ENCODE measurements at regions not wholly inside any gene's neighbourhood (a gene's known extent, or its start where the extent isn't known, plus 50 kb on each side); places are given as distances from the start of the nearest gene placed in this dataset.

DNA sequence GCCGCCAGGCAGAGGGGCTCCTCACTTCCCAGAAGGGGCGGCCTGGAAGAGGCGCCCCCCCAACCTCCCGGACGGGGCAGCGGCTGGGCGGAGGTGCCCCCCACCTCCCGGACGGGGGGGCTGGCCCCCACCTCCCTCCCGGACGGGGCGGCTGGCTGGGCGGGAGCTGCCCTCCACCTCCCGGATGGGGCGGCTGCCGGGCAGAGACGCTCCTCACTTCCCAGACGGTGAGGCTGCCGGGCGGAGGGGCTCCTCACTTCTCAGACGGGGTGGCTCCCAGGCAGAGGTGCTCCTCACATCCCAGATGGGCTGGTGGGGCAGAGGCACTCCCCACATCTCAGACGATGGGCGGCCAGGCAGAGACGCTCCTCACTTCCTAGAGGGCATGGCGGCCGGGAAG lies 389.7 kb upstream of the EYS start:
- dilution Hi-C loops (cut with MboI; ENCODE audit: extremely low pct_ligation_motif_present, low sequenced_read_pairs) (no loop called here), intact Hi-C loops (cut with micrococcal nuclease) (no loop called here)
- Histone ChIP-seq H3K27ac (ENCODE audit: insufficient read depth, low read depth, low read length) (no peak overlapping the region), H3K9me3 (replicated peaks; ENCODE audit: control insufficient read depth, insufficient read depth, low read length) (peaks cover 2% of the 10 kb centered on the region), H3K36me3 (ENCODE audit: control insufficient read depth in 2 of 2, extremely low read depth in 1 of 2, insufficient read depth in 2 of 2, low read length in 2 of 2) (no peaks in the 10 kb centered on the region), H3K9ac (replicated peaks; ENCODE audit: extremely low read depth, insufficient read depth, low read length) (no peak overlapping the region), H3K4me3 (replicated peaks in 1 of 3; ENCODE audit: insufficient read depth in 1 of 3, low read depth in 1 of 3, low read length in 3 of 3) (no peak overlapping the region), H4K20me1 (replicated peaks; ENCODE audit: control insufficient read depth, extremely low read depth, insufficient read depth, low read length) (no peaks in the 10 kb centered on the region), H3K9me1 (replicated peaks; ENCODE audit: control insufficient read depth, extremely low read depth, insufficient read depth, low read length) (no peaks in the 10 kb centered on the region), H3K27me3 (ENCODE audit: control insufficient read depth in 2 of 2, insufficient read depth in 2 of 2, low read length in 2 of 2) (no peaks in the 10 kb centered on the region), H3K4me2 (ENCODE audit: insufficient read depth, low read length) (no peak overlapping the region), H3K4me1 (ENCODE audit: control insufficient read depth, extremely low read depth, insufficient read depth, low read length) (no peaks in the 10 kb centered on the region), H3K79me2 (ENCODE audit: control insufficient read depth, insufficient read depth, low read length) (no peaks in the 10 kb centered on the region), H2AFZ (ENCODE audit: low read depth, low read length) (no peak overlapping the region)
- FAIRE-seq (no peak), DNase-seq (ENCODE audit: low read depth, low spot score) (no peak)
- BruUV-seq (replicated peaks), result no TSS peak
- ChIA-PET CTCF (no interaction called here), POLR2A (no interaction called here)
- TF ChIP-seq MYC (IDR thresholded peaks at IDR 0.05; ENCODE audit: low read depth, low read length) (no peak), GATA2 (IDR thresholded peaks at IDR 0.05; ENCODE audit: insufficient read depth, insufficient read length, low read depth, low read length) (no peak), POLR2A (IDR thresholded peaks at IDR 0.05; ENCODE audit: low read depth, low read length) (no peak), FOS (IDR thresholded peaks at IDR 0.05; ENCODE audit: borderline replicate concordance, insufficient read depth, low read length) (no peak), EZH2 (IDR thresholded peaks at IDR 0.05; ENCODE audit: borderline replicate concordance, low read depth, low read length, severe bottlenecking) (no peak), POLR2AphosphoS5 (IDR thresholded peaks at IDR 0.05; ENCODE audit: insufficient read depth, low read depth, low read length) (no peak), MAX (IDR thresholded peaks at IDR 0.05; ENCODE audit: insufficient read depth, insufficient read length) (no peak), JUN (IDR thresholded peaks at IDR 0.05; ENCODE audit: borderline replicate concordance, insufficient read depth, insufficient read length, low read depth) (no peak)
- TF ChIP-seq, protein P1, sequence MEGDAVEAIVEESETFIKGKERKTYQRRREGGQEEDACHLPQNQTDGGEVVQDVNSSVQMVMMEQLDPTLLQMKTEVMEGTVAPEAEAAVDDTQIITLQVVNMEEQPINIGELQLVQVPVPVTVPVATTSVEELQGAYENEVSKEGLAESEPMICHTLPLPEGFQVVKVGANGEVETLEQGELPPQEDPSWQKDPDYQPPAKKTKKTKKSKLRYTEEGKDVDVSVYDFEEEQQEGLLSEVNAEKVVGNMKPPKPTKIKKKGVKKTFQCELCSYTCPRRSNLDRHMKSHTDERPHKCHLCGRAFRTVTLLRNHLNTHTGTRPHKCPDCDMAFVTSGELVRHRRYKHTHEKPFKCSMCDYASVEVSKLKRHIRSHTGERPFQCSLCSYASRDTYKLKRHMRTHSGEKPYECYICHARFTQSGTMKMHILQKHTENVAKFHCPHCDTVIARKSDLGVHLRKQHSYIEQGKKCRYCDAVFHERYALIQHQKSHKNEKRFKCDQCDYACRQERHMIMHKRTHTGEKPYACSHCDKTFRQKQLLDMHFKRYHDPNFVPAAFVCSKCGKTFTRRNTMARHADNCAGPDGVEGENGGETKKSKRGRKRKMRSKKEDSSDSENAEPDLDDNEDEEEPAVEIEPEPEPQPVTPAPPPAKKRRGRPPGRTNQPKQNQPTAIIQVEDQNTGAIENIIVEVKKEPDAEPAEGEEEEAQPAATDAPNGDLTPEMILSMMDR (IDR thresholded peaks at IDR 0.05; ENCODE audit: extremely low read depth in 1 of 2, insufficient read depth in 1 of 2, low read depth in 1 of 2, low read length in 2 of 2), result no peak

Measured in endothelial cell of umbilical vein (primary cell).